VCaP (cell line): ENCODE measurements at regions not wholly inside any gene's neighbourhood (a gene's known extent, or its start where the extent isn't known, plus 50 kb on each side); places are given as distances from the start of the nearest gene placed in this dataset.

Experiments
- H3K27ac ChIP-seq: fragments of 450-650 bp; 2 replicates; pipeline ENCODE4 v1.5.1; 2017
- CTCF ChIP-seq: fragments of 450-650 bp; conservative IDR thresholded peaks from 2 replicates; pipeline ENCODE4 v1.5.1; 2017; ENCODE audit warnings: mild to moderate bottlenecking, moderate library complexity

DNA sequence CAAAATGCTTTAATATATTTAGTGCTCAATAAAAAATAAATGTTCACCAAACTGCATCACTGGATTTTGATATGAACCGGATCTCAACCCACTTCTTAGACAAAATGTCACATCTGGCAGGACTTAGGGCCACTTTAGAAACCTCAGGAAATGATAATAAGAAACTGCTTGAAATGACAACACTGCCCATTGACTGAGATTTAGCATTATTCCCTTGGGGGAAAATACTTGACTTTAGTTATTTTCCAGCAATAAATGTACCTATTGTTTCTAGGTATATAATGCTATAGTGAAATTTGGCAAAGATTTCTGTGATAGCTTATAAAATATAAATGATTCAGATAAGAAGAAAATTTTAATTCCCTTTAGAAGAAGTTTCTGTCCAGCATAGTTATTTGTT, 195.1 kb downstream of the ICOS start:
- H3K27ac ChIP-seq = no peak overlapping the region
- TF ChIP-seq CTCF = no peak

DNA sequence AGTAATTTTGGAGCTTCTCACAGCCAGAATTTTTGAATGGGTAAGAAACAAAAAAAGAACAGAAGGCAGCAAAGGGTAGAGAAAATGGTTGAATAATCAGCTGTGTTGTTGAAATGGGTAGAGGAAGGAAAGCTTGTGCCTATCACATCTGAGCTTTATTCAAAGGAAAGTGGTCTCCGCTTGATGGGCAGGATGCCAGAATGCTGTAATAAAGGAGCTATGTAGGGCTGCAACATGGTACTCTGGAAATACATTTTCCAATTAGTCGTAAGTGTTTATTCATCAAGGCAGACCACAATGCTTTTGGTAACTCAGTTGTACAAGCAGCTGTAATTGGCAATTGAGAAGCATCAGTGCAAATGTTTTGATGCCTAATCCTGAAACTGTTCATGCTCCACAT, 196.9 kb downstream of the ICOS start:
- TF ChIP-seq CTCF = no peak
- H3K27ac ChIP-seq = no peak overlapping the region

- no peak for TF ChIP-seq CTCF
- no peak overlapping the region for H3K27ac ChIP-seq
Observed at GRCh38 chr2:204134421-204134820, 197.9 kb downstream of the ICOS start.

DNA sequence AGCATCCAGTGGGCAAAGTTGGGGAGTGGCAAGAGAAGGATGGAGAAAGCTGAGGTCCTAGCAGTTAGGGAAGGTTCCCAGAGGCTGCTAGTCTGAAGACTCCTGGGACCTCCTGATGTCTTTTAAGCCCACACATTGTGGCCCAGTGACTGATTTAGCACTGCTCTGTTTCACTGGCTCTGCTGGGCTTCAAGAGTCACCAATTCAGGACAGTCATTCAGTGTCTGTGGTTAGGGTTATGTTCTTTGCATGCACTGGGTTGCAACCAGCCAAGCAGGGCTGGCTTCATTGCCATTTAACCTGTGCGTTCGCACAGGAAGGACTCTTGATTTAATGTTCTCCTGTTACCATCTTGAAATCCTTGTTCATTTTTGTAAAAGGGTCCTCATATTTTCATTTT, 199.2 kb downstream of the ICOS start:
- TF ChIP-seq CTCF = no peak
- no peak overlapping the region for H3K27ac ChIP-seq

DNA sequence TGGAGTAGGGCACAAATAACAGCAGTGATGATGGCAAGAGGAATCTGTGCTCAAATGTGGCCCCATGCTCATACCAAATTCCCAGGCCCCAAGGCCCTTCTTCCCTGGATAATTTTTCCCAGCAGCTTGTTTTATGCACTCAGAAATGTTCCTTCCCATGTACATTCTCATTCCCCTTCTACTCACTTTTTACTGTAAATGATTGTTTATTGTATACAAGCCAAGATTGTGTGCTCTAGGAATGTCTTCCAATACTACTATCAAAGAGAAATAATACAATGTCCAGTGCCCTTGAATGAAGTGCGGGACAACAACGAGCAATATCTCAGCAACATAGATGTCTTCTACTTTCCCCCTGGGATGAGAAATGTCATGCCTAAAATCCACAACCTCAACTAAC, 201.6 kb downstream of the ICOS start:
- TF ChIP-seq CTCF = no peak
- no peak overlapping the region for H3K27ac ChIP-seq

DNA sequence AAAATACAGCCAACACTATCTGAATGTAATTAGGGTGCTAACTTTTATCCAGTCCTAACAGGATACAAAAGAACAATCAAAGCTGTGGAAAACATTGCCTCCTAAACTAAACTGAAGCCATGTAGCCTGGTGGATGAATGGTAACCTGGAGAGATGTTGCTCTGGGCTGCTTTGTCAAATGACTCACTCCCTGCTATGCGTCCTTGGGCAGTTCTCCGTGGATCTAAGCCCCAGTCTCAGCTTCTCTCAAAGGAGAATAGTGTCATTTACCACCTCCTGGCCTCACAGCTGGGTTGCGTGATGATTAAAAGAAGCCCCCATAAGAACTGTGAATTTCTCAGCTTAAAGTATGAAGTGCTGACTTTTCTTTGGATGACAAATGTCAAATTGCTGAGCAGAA, 203.7 kb downstream of the ICOS start:
- TF ChIP-seq CTCF = no peak
- H3K27ac ChIP-seq = no peak overlapping the region

GRCh38 chr2:204143216-204144014, 206.9 kb downstream of the ICOS start:
- no peak overlapping the region for H3K27ac ChIP-seq
- TF ChIP-seq CTCF = no peak
